AG04450 (cell line): ENCODE measurements at regions not wholly inside any gene's neighbourhood (a gene's known extent, or its start where the extent isn't known, plus 50 kb on each side); places are given as distances from the start of the nearest gene placed in this dataset.

ENCODE experiments used
- CTCF ChIA-PET: fragments of 300-600, 350-600 bp; formaldehyde crosslinking; extraction: SDS; loops from one replicate; lab custom pipeline; 2022; ENCODE audit warnings: antibody characterized with exemption, inconsistent platforms; lab: Charles Lee
- POLR2A ChIA-PET: fragments of 350-600 bp; formaldehyde crosslinking; extraction: SDS; loops from one replicate; lab custom pipeline; 2021; ENCODE audit warnings: antibody characterized with exemption, inconsistent platforms; lab: Yijun Ruan, JAX
- DNase-seq: peaks from one replicate; pipeline ENCODE4 v3.0.0-alpha.2; 2011; ENCODE audit warnings: low read depth, low spot score
- H3K27ac ChIP-seq: one replicate; pipeline ENCODE4 v1.5.1; 2012; ENCODE audit warnings: low read depth, low read length, control low read depth
- H3K27me3 ChIP-seq: one replicate; pipeline ENCODE4 v1.6.0; 2012; ENCODE audit warnings: low read length; ENCODE audit not compliant: control insufficient read depth, insufficient read depth
- H3K4me3 ChIP-seq: 2 replicates; pipeline ENCODE4 v1.5.1; 2011; ENCODE audit warnings: mild to moderate bottlenecking, low read depth, low read length, control low read depth
- H3K9me3 ChIP-seq: 2 replicates; pipeline ENCODE4 v1.5.1; 2012; ENCODE audit warnings: low read length; ENCODE audit not compliant: control insufficient read depth, insufficient read depth
- TF ChIP-seq, protein P1 (sequence below): IDR thresholded peaks from 2 replicates; pipeline ENCODE4 v1.5.1; 2011; ENCODE audit warnings: low read depth, low read length, control low read depth, inconsistent platforms

DNA sequence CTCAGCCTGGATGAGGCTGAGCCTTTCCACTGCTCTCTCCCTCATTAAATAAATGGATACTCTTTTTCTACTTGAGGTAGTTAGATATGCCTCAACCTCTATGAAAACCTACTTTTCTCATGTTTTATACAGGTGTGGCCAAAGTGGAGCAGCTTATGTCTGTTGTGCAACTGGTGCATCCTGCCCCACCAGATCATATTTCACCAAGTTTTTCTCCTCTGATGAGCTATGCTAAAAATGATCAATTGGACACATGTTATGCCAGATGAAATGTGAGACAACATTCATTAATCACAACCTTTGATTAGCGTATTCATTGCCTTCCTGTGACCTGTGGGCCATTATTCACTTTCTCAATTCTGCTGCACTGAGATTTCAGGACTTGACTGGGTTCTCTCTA is 106.9 kb upstream of the NEDD9 start:
- H3K27ac ChIP-seq: no peak overlapping the region
- DNase-seq: no peak
- CTCF ChIA-PET: interaction anchor here (0.7 to 1.4 kb wide), 2 partner anchors 132 to 157 kb away, joined by 3 to 5 read pairs; no protein-coding TSS in a partner anchor
- TF ChIP-seq, protein P1, sequence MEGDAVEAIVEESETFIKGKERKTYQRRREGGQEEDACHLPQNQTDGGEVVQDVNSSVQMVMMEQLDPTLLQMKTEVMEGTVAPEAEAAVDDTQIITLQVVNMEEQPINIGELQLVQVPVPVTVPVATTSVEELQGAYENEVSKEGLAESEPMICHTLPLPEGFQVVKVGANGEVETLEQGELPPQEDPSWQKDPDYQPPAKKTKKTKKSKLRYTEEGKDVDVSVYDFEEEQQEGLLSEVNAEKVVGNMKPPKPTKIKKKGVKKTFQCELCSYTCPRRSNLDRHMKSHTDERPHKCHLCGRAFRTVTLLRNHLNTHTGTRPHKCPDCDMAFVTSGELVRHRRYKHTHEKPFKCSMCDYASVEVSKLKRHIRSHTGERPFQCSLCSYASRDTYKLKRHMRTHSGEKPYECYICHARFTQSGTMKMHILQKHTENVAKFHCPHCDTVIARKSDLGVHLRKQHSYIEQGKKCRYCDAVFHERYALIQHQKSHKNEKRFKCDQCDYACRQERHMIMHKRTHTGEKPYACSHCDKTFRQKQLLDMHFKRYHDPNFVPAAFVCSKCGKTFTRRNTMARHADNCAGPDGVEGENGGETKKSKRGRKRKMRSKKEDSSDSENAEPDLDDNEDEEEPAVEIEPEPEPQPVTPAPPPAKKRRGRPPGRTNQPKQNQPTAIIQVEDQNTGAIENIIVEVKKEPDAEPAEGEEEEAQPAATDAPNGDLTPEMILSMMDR: no peak
- POLR2A ChIA-PET: no interaction called here
- H3K4me3 ChIP-seq: no peak overlapping the region
- peaks cover 6% of the 10 kb centered on the region for H3K27me3 ChIP-seq
- no peaks in the 10 kb centered on the region for H3K9me3 ChIP-seq

DNA sequence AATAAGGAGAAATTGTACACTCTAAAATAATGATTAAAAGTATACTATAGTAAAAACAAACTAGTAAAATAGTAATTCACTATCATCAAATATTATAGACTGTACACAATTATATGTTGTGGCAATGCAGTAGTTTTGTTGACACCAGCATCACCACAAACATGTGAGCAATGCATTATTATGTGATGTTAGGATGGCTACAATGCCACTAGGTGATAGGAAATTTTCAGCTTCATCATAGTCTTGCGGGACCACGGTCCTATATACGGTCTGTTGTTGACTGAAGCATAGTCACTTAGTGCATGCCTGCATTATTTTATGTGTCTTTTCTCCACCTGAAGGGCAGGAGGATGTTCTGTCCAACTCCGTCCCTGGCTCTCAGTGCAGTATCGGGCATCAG is 104.8 kb upstream of the NEDD9 start:
- ChIA-PET POLR2A (no interaction called here), CTCF (interaction anchor here (1.2 kb wide), 1 partner anchor 77 kb away, joined by 3 read pairs; no protein-coding TSS in a partner anchor)
- DNase-seq: no peak
- TF ChIP-seq, protein P1: no peak
- H3K4me3 ChIP-seq: no peak overlapping the region
- peaks cover 9% of the 10 kb centered on the region for H3K27me3 ChIP-seq
- no peak overlapping the region for H3K27ac ChIP-seq
- H3K9me3 ChIP-seq: no peaks in the 10 kb centered on the region

DNA sequence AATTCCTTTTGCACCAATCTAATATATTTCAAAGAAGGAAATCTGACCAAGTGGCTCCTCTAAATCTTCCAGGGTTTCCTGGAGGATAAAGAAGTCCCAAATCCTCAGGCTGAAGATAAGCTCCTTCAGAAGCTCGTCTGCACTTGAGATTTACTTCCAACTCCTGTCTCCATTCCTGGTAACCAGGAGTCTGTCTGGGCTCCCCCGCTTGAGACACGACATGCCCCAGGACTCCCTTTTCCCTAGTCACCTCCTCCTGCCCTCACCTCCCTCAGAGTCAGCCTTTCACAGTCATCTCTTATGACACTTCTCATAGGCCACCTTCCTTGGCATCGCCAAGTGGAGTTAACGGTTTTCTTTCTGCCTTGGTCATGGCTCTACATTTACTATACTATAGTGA is 103.4 kb upstream of the NEDD9 start:
- TF ChIP-seq, protein P1: no peak
- POLR2A ChIA-PET: no interaction called here
- CTCF ChIA-PET: no interaction called here
- H3K27me3 ChIP-seq: peaks cover 6% of the 10 kb centered on the region
- H3K9me3 ChIP-seq: no peaks in the 10 kb centered on the region
- DNase-seq: no peak
- no peak overlapping the region for H3K4me3 ChIP-seq
- H3K27ac ChIP-seq: no peak overlapping the region

DNA sequence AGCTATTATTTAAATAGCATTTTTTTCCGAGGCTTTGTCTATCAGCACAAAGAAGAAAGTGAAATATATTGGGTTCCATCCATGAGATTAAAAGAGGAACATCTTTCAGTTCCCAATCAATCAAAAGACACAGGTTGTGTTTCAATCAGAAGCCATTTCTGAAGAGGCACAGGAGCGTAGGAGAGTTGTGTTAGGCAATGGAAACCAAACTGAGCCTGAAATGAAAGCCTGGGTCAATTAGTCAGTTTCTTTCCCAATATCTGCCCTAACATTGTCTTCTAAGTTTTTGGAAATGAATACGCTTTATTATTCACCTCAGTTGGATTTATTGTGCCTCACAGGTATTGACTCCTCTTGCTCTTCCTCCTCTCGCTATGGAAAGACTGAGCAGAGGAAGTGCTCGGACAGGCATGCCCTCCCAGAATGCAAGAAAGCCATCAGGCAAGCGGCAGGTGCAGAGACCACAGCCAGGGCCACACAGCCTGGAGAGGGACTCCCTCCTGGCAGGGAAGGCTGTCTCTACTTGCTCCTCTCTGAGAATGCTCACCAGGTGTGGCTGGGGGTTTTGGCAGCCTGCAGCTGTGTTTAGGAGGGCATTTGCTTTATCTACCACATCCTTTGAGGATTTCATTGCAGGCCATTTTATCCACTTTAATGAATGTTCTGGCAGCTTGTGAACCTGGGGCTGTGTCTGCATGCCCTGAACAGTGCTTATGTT is 100.8 kb upstream of the NEDD9 start:
- ChIA-PET CTCF (no interaction called here), POLR2A (no interaction called here)
- no peaks in the 10 kb centered on the region for H3K9me3 ChIP-seq
- no peak overlapping the region for H3K4me3 ChIP-seq
- TF ChIP-seq, protein P1: no peak
- peaks cover 6% of the 10 kb centered on the region for H3K27me3 ChIP-seq
- no peak overlapping the region for H3K27ac ChIP-seq
- no peak for DNase-seq

DNA sequence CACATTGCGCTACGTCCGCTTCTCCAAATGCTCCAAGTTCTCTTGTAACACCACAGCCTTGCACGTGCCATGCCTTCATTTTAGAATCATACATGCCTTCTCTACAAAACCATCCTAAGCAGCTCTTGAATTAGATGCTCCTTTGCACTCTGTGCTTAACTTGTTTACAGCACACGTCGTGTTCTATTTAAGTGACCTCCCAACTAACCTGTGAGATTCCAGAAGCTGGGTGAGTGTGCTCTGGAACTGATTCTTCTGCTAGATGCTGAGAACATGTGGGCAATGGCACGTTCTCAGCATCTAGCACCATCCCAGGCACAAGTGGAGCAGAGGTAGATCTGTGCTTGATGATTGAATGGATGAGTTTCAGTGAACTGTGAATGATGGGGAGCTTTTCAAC is 100.0 kb upstream of the NEDD9 start:
- H3K9me3 ChIP-seq: no peaks in the 10 kb centered on the region
- TF ChIP-seq, protein P1: no peak
- POLR2A ChIA-PET: no interaction called here
- no peak overlapping the region for H3K27ac ChIP-seq
- CTCF ChIA-PET: no interaction called here
- peaks cover 6% of the 10 kb centered on the region for H3K27me3 ChIP-seq
- no peak overlapping the region for H3K4me3 ChIP-seq
- DNase-seq: no peak
